ENCODE measurements at regions not wholly inside any gene's neighbourhood (a gene's known extent, or its start where the extent isn't known, plus 50 kb on each side); places are given as distances from the start of the nearest gene placed in this dataset.

GRCh38 chr3:36282766-36283165 lies 97.5 kb upstream of the STAC start:
- TF ChIP-seq CTCF (tag by site-specific recombination; IDR thresholded peaks at IDR 0.05) (no peak), ZNF280C (tag by site-specific recombination; IDR thresholded peaks at IDR 0.05) (no peak), PRDM6 (tag by site-specific recombination; IDR thresholded peaks at IDR 0.05) (no peak), ZBTB7A (tag by site-specific recombination; IDR thresholded peaks at IDR 0.05; ENCODE audit: low read depth) (no peak), ZNF302 (tag by site-specific recombination; IDR thresholded peaks at IDR 0.05; ENCODE audit: low read depth) (no peak), KLF16 (tag by site-specific recombination; IDR thresholded peaks at IDR 0.05) (no peak), BCL11A (tag by site-specific recombination; IDR thresholded peaks at IDR 0.05; ENCODE audit: low read depth) (no peak), ZNF274 (IDR thresholded peaks at IDR 0.05; ENCODE audit: low read length) (no peak), ZNF274 (tag by site-specific recombination; IDR thresholded peaks at IDR 0.05; ENCODE audit: borderline replicate concordance) (no peak)

All from HEK293 (cell line).